ENCODE measurements at regions not wholly inside any gene's neighbourhood (a gene's known extent, or its start where the extent isn't known, plus 50 kb on each side); places are given as distances from the start of the nearest gene placed in this dataset.

- H3K4me3 ChIP-seq, result no peak overlapping the region
- no peaks in the 10 kb centered on the region for H3K4me1 ChIP-seq
- no peaks in the 10 kb centered on the region for H3K36me3 ChIP-seq
- H3K27ac ChIP-seq, result no peak overlapping the region
- intact Hi-C loops (cut with DNase I; ENCODE audit: low total_unique reads), result no loop called here
- peak in 1 of 2 donors; percentile 45 for DNase-seq
- H3K9me3 ChIP-seq, result no peaks in the 10 kb centered on the region
- WGBS, 5 donors, result 33 to 53% (median 47%) methylated on average over 3 of the region's 3 CpGs
- TF ChIP-seq EP300 (IDR thresholded peaks at IDR 0.05) (no peak), POLR2AphosphoS5 (IDR thresholded peaks at IDR 0.05) (no peak), CTCF (IDR thresholded peaks at IDR 0.05) (no peak)
- H3K27me3 ChIP-seq, result no peaks in the 10 kb centered on the region
These were observed 51.9 kb upstream of the SLC6A14 start for GRCh38 chrX:116384406-116384954.
